GM23338 (cell line): ENCODE measurements at regions not wholly inside any gene's neighbourhood (a gene's known extent, or its start where the extent isn't known, plus 50 kb on each side); places are given as distances from the start of the nearest gene placed in this dataset.

Experiments used
- ATAC-seq: fragments of 200-7000 bp; cut with Tn5 transposase; 3 replicates; pipeline ENCODE4 v1.9.1; 2020
- DNase-seq: peaks from one replicate; pipeline ENCODE4 v3.0.0-alpha.2; 2015; ENCODE audit warnings: low spot score
- H2AFZ ChIP-seq: fragments of 200-600 bp; sonication (generic); 2 replicates; pipeline ENCODE4 v1.8.0; 2016; ENCODE audit warnings: antibody characterized with exemption, mild to moderate bottlenecking, moderate library complexity
- H3F3A ChIP-seq: fragments of 200-600 bp; sonication (generic); replicated peaks from 2 replicates; pipeline ENCODE4 v1.8.0; 2017; ENCODE audit warnings: antibody characterized with exemption, mixed run types, low read depth
- H3K27ac ChIP-seq: fragments of 200-600 bp; sonication (generic); 2 replicates; pipeline ENCODE4 v1.6.1; 2016; ENCODE audit warnings: low read depth
- H3K27me3 ChIP-seq: fragments of 200-600 bp; sonication (generic); 2 replicates; pipeline ENCODE4 v1.8.0; 2016; ENCODE audit warnings: mild to moderate bottlenecking, mixed run types, moderate library complexity; ENCODE audit not compliant: insufficient read depth
- H3K36me3 ChIP-seq: fragments of 200-600 bp; sonication (generic); 2 replicates; pipeline ENCODE4 v1.8.0; 2016; ENCODE audit warnings: mild to moderate bottlenecking; ENCODE audit not compliant: insufficient read depth
- H3K4me1 ChIP-seq: fragments of 200-600 bp; sonication (generic); 2 replicates; pipeline ENCODE4 v1.8.0; 2016; ENCODE audit warnings: mild to moderate bottlenecking, moderate library complexity; ENCODE audit not compliant: insufficient read depth
- H3K4me2 ChIP-seq: fragments of 200-600 bp; sonication (generic); 2 replicates; pipeline ENCODE4 v1.7.1; 2017; ENCODE audit warnings: mixed run types
- H3K4me3 ChIP-seq: fragments of 200-600 bp; sonication (generic); 2 replicates; pipeline ENCODE4 v1.6.1; 2016; ENCODE audit warnings: mixed run types
- H3K79me2 ChIP-seq: fragments of 200-600 bp; sonication (generic); replicated peaks from 2 replicates; pipeline ENCODE4 v1.8.0; 2017; ENCODE audit warnings: mild to moderate bottlenecking; ENCODE audit not compliant: insufficient read depth
- H3K9me2 ChIP-seq: fragments of 200-600 bp; sonication (generic); 2 replicates; pipeline ENCODE4 v1.8.0; 2017; ENCODE audit not compliant: insufficient read depth
- H4K20me1 ChIP-seq: fragments of 200-600 bp; sonication (generic); replicated peaks from 2 replicates; pipeline ENCODE4 v1.8.0; 2017; ENCODE audit warnings: mild to moderate bottlenecking; ENCODE audit not compliant: insufficient read depth
- H3K27ac Mint-ChIP-seq: 2 replicates; pipeline ENCODE4 v1.8.0; 2020; ENCODE audit warnings: inconsistent platforms, mild to moderate bottlenecking, moderate library complexity, mixed read lengths
- H3K27me3 Mint-ChIP-seq: 3 replicates; pipeline ENCODE4 v1.8.0; 2022; ENCODE audit warnings: low read depth, mild to moderate bottlenecking, moderate library complexity, mixed read lengths, inconsistent platforms; ENCODE audit not compliant: insufficient read depth, poor library complexity
- H3K36me3 Mint-ChIP-seq: 3 replicates; pipeline ENCODE4 v1.8.0; 2021; ENCODE audit warnings: low read depth, mild to moderate bottlenecking, inconsistent platforms, moderate library complexity, mixed read lengths
- H3K4me1 Mint-ChIP-seq: 3 replicates; pipeline ENCODE4 v1.8.0; 2020; ENCODE audit warnings: mild to moderate bottlenecking, inconsistent platforms, mixed read lengths
- H3K4me3 Mint-ChIP-seq: 3 replicates; pipeline ENCODE4 v1.8.0; 2021; ENCODE audit warnings: moderate library complexity, mild to moderate bottlenecking, inconsistent platforms, mixed read lengths
- H3K9me3 Mint-ChIP-seq: 3 replicates; pipeline ENCODE4 v1.8.0; 2020; ENCODE audit warnings: moderate library complexity, mild to moderate bottlenecking, inconsistent platforms, mixed read lengths
- CREB1 ChIP-seq: fragments of 250-450 bp; sonication (Bioruptor Pico); IDR thresholded peaks from 2 replicates; pipeline ENCODE4 v1.5.0; 2020; ENCODE audit warnings: low read depth, mild to moderate bottlenecking, moderate library complexity
- EZH2 ChIP-seq: fragments of 200-600 bp; sonication (generic); IDR thresholded peaks from one replicate; pipeline ENCODE4 v1.8.0; 2017; ENCODE audit warnings: antibody characterized with exemption, mild to moderate bottlenecking, low read depth; ENCODE audit not compliant: unreplicated experiment
- EZH2phosphoT487 ChIP-seq: fragments of 200-600 bp; sonication (generic); IDR thresholded peaks from one replicate; pipeline ENCODE4 v1.8.1; 2018; ENCODE audit warnings: antibody characterized with exemption; ENCODE audit not compliant: unreplicated experiment
- JUNB ChIP-seq: IDR thresholded peaks from one replicate; pipeline ENCODE4 v1.6.1; 2016; ENCODE audit warnings: antibody characterized with exemption; ENCODE audit not compliant: unreplicated experiment
- NANOG ChIP-seq: IDR thresholded peaks from 2 replicates; pipeline ENCODE4 v1.6.1; 2016; ENCODE audit warnings: antibody characterized with exemption, borderline replicate concordance
- POLR2AphosphoS5 ChIP-seq: IDR thresholded peaks from 2 replicates; pipeline ENCODE4 v1.6.1; 2016; ENCODE audit warnings: antibody characterized with exemption, low read depth
- STAT1 ChIP-seq: IDR thresholded peaks from one replicate; pipeline ENCODE4 v1.6.1; 2016; ENCODE audit warnings: antibody characterized with exemption; ENCODE audit not compliant: unreplicated experiment
- ZNF114 ChIP-seq: fragments of 250-450 bp; sonication (Bioruptor Pico); IDR thresholded peaks from 2 replicates; pipeline ENCODE4 v1.5.0; 2020; ENCODE audit warnings: mild to moderate bottlenecking, moderate library complexity
- ZNF331 ChIP-seq: fragments of 250-450 bp; sonication (Bioruptor Pico); IDR thresholded peaks from 2 replicates; pipeline ENCODE4 v1.5.0; 2020; ENCODE audit warnings: low read depth, mild to moderate bottlenecking, moderate library complexity
- TF ChIP-seq, protein P1 (sequence below): fragments of 250-450 bp; sonication (Bioruptor Pico); IDR thresholded peaks from 2 replicates; pipeline ENCODE4 v1.5.0; 2020; ENCODE audit warnings: mild to moderate bottlenecking, moderate library complexity
- TF ChIP-seq, protein P2 (sequence below), 2 experiments: fragments of 200-600 bp in 1 of 2; sonication (generic) in 1 of 2; conservative IDR thresholded peaks; 2 replicates each; pipeline versions ENCODE4 v1.5.1 to v1.6.1; 2016 to 2017; ENCODE audit warnings: antibody characterized with exemption in 2 of 2, low read depth in 2 of 2, mild to moderate bottlenecking in 2 of 2, moderate library complexity in 1 of 2
- TF ChIP-seq, protein P3 (sequence below): IDR thresholded peaks from one replicate; pipeline ENCODE4 v1.6.1; 2018; ENCODE audit warnings: antibody characterized with exemption; ENCODE audit not compliant: unreplicated experiment
- TF ChIP-seq, protein P4 (sequence below): IDR thresholded peaks from 2 replicates; pipeline ENCODE4 v1.6.1; 2016; ENCODE audit warnings: antibody characterized with exemption

DNA sequence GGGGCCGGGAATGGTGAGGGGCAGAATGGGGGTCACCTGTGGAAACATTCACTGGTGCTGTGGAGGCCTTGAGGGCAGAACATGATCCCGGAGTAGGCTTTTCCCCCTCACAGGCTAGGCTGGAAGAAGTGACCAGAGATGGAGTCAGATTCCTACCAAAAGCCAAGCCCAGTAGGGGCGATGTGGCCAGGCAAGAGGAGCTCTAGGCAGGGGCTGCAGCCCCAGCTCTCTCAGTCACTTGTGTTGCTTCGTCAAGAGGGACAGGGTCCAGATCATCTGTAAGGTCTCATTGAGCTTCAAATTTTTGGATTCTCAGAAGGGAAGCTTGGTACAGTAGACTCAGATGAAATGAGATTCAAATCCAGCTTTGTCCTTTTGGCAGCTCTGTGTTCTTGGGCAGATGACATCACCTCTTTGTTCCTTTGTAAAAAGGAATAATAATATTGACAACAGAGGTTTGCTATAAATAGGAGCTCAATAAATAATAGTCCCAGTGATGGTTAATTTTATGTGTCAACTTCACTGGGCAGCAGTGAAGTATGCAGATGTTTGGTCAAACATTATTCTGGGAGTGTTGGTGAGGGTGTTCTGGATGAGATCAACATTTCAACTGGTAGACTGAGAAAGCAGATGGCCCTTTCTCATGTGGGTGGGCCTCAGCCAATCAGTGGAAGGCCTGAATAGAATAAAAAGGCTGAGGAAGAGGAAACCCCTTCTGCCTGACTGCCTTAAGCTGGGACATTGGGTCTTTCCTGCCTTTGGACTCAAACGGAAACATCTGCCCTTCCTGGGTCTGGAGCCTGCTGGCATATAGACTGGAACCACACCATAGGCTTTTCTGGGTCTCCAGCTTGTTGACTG, 324.7 kb upstream of the USP24 start:
- Mint-ChIP-seq H3K4me1 (no peaks in the 10 kb centered on the region), H3K36me3 (no peaks in the 10 kb centered on the region), H3K27ac (no peak overlapping the region), H3K4me3 (no peak overlapping the region), H3K27me3 (peaks cover 2% of the 10 kb centered on the region), H3K9me3 (no peaks in the 10 kb centered on the region)
- TF ChIP-seq, protein P1, sequence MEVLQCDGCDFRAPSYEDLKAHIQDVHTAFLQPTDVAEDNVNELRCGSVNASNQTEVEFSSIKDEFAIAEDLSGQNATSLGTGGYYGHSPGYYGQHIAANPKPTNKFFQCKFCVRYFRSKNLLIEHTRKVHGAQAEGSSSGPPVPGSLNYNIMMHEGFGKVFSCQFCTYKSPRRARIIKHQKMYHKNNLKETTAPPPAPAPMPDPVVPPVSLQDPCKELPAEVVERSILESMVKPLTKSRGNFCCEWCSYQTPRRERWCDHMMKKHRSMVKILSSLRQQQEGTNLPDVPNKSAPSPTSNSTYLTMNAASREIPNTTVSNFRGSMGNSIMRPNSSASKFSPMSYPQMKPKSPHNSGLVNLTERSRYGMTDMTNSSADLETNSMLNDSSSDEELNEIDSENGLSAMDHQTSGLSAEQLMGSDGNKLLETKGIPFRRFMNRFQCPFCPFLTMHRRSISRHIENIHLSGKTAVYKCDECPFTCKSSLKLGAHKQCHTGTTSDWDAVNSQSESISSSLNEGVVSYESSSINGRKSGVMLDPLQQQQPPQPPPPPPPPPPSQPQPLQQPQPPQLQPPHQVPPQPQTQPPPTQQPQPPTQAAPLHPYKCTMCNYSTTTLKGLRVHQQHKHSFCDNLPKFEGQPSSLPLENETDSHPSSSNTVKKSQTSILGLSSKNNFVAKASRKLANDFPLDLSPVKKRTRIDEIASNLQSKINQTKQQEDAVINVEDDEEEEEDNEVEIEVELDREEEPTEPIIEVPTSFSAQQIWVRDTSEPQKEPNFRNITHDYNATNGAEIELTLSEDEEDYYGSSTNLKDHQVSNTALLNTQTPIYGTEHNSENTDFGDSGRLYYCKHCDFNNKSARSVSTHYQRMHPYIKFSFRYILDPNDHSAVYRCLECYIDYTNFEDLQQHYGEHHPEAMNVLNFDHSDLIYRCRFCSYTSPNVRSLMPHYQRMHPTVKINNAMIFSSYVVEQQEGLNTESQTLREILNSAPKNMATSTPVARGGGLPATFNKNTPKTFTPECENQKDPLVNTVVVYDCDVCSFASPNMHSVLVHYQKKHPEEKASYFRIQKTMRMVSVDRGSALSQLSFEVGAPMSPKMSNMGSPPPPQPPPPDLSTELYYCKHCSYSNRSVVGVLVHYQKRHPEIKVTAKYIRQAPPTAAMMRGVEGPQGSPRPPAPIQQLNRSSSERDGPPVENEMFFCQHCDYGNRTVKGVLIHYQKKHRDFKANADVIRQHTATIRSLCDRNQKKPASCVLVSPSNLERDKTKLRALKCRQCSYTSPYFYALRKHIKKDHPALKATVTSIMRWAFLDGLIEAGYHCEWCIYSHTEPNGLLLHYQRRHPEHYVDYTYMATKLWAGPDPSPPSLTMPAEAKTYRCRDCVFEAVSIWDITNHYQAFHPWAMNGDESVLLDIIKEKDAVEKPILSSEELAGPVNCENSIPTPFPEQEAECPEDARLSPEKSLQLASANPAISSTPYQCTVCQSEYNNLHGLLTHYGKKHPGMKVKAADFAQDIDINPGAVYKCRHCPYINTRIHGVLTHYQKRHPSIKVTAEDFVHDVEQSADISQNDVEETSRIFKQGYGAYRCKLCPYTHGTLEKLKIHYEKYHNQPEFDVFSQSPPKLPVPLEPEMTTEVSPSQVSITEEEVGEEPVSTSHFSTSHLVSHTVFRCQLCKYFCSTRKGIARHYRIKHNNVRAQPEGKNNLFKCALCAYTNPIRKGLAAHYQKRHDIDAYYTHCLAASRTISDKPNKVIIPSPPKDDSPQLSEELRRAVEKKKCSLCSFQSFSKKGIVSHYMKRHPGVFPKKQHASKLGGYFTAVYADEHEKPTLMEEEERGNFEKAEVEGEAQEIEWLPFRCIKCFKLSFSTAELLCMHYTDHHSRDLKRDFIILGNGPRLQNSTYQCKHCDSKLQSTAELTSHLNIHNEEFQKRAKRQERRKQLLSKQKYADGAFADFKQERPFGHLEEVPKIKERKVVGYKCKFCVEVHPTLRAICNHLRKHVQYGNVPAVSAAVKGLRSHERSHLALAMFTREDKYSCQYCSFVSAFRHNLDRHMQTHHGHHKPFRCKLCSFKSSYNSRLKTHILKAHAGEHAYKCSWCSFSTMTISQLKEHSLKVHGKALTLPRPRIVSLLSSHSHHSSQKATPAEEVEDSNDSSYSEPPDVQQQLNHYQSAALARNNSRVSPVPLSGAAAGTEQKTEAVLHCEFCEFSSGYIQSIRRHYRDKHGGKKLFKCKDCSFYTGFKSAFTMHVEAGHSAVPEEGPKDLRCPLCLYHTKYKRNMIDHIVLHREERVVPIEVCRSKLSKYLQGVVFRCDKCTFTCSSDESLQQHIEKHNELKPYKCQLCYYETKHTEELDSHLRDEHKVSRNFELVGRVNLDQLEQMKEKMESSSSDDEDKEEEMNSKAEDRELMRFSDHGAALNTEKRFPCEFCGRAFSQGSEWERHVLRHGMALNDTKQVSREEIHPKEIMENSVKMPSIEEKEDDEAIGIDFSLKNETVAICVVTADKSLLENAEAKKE (CRISPR knock-in tag), result no peak
- TF ChIP-seq CREB1 (CRISPR knock-in tag) (no peak), POLR2AphosphoS5 (no peak), EZH2phosphoT487 (no peak), EZH2 (no peak), STAT1 (no peak), JUNB (no peak), ZNF331 (CRISPR knock-in tag) (no peak), NANOG (no peak), ZNF114 (CRISPR knock-in tag) (no peak)
- TF ChIP-seq, protein P2, sequence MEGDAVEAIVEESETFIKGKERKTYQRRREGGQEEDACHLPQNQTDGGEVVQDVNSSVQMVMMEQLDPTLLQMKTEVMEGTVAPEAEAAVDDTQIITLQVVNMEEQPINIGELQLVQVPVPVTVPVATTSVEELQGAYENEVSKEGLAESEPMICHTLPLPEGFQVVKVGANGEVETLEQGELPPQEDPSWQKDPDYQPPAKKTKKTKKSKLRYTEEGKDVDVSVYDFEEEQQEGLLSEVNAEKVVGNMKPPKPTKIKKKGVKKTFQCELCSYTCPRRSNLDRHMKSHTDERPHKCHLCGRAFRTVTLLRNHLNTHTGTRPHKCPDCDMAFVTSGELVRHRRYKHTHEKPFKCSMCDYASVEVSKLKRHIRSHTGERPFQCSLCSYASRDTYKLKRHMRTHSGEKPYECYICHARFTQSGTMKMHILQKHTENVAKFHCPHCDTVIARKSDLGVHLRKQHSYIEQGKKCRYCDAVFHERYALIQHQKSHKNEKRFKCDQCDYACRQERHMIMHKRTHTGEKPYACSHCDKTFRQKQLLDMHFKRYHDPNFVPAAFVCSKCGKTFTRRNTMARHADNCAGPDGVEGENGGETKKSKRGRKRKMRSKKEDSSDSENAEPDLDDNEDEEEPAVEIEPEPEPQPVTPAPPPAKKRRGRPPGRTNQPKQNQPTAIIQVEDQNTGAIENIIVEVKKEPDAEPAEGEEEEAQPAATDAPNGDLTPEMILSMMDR (conservative IDR thresholded peaks at IDR 0.05; ENCODE audit: low read depth in 2 of 2), result no peak
- TF ChIP-seq, protein P3, sequence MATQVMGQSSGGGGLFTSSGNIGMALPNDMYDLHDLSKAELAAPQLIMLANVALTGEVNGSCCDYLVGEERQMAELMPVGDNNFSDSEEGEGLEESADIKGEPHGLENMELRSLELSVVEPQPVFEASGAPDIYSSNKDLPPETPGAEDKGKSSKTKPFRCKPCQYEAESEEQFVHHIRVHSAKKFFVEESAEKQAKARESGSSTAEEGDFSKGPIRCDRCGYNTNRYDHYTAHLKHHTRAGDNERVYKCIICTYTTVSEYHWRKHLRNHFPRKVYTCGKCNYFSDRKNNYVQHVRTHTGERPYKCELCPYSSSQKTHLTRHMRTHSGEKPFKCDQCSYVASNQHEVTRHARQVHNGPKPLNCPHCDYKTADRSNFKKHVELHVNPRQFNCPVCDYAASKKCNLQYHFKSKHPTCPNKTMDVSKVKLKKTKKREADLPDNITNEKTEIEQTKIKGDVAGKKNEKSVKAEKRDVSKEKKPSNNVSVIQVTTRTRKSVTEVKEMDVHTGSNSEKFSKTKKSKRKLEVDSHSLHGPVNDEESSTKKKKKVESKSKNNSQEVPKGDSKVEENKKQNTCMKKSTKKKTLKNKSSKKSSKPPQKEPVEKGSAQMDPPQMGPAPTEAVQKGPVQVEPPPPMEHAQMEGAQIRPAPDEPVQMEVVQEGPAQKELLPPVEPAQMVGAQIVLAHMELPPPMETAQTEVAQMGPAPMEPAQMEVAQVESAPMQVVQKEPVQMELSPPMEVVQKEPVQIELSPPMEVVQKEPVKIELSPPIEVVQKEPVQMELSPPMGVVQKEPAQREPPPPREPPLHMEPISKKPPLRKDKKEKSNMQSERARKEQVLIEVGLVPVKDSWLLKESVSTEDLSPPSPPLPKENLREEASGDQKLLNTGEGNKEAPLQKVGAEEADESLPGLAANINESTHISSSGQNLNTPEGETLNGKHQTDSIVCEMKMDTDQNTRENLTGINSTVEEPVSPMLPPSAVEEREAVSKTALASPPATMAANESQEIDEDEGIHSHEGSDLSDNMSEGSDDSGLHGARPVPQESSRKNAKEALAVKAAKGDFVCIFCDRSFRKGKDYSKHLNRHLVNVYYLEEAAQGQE, result no peak
- TF ChIP-seq, protein P4, sequence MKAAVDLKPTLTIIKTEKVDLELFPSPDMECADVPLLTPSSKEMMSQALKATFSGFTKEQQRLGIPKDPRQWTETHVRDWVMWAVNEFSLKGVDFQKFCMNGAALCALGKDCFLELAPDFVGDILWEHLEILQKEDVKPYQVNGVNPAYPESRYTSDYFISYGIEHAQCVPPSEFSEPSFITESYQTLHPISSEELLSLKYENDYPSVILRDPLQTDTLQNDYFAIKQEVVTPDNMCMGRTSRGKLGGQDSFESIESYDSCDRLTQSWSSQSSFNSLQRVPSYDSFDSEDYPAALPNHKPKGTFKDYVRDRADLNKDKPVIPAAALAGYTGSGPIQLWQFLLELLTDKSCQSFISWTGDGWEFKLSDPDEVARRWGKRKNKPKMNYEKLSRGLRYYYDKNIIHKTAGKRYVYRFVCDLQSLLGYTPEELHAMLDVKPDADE, result no peak
- H3K27me3 ChIP-seq, result no peaks in the 10 kb centered on the region
- H3K79me2 ChIP-seq, result no peaks in the 10 kb centered on the region
- H4K20me1 ChIP-seq, result no peaks in the 10 kb centered on the region
- H2AFZ ChIP-seq, result no peak overlapping the region
- no peak overlapping the region for H3K4me2 ChIP-seq
- no peaks in the 10 kb centered on the region for H3F3A ChIP-seq
- ATAC-seq (no peak), DNase-seq (no peak)
- H3K4me1 ChIP-seq, result no peaks in the 10 kb centered on the region
- no peak overlapping the region for H3K4me3 ChIP-seq
- H3K36me3 ChIP-seq, result no peaks in the 10 kb centered on the region
- H3K27ac ChIP-seq, result no peak overlapping the region
- peaks cover 3% of the 10 kb centered on the region; the same call in 1 of the 2 replicates for H3K9me2 ChIP-seq
